GM12878 (cell line): ENCODE measurements at regions not wholly inside any gene's neighbourhood (a gene's known extent, or its start where the extent isn't known, plus 50 kb on each side); places are given as distances from the start of the nearest gene placed in this dataset.

Source experiments
- BRCA1 ChIP-seq: IDR thresholded peaks from 2 replicates; pipeline ENCODE4 v1.6.1; 2011; ENCODE audit warnings: low read depth, low read length, improper control_type of control experiment
- CREM ChIP-seq: IDR thresholded peaks from 2 replicates; pipeline ENCODE4 v1.6.1; 2014; ENCODE audit warnings: antibody characterized with exemption, low read depth
- HDGF ChIP-seq: fragments of 450-650 bp; IDR thresholded peaks from 2 replicates; pipeline ENCODE4 v1.6.1; 2016; ENCODE audit warnings: antibody characterized with exemption
- NR2F1 ChIP-seq: fragments of 450-650 bp; conservative IDR thresholded peaks from 2 replicates; pipeline ENCODE4 v1.6.1; 2017; ENCODE audit warnings: mild to moderate bottlenecking
- POLR2A ChIP-seq: IDR thresholded peaks from 2 replicates; pipeline ENCODE4 v1.6.1; 2011; ENCODE audit warnings: low read depth, mild to moderate bottlenecking, low read length
- RAD21 ChIP-seq: IDR thresholded peaks from 2 replicates; pipeline ENCODE4 v1.6.1; 2011; ENCODE audit warnings: mild to moderate bottlenecking, low read depth, low read length, moderate library complexity; ENCODE audit not compliant: insufficient read depth
- SMAD1 ChIP-seq: fragments of 450-650 bp; IDR thresholded peaks from 2 replicates; pipeline ENCODE4 v1.6.1; 2018; ENCODE audit warnings: mild to moderate bottlenecking, low read depth; ENCODE audit not compliant: partially characterized antibody
- SMARCA5 ChIP-seq: fragments of 450-650 bp; IDR thresholded peaks from 2 replicates; pipeline ENCODE4 v1.6.1; 2017; ENCODE audit warnings: mild to moderate bottlenecking
- ZNF217 ChIP-seq: fragments of 450-650 bp; IDR thresholded peaks from 2 replicates; pipeline ENCODE4 v1.6.1; 2017; ENCODE audit warnings: antibody characterized with exemption, mild to moderate bottlenecking
- TF ChIP-seq, protein P1 (sequence below), 3 experiments: IDR thresholded peaks in 2 of 3; conservative IDR thresholded peaks in 1 of 3; 2 replicates each; pipeline ENCODE4 v1.5.1; 2011; ENCODE audit warnings: low read depth in 3 of 3, low read length in 3 of 3, mild to moderate bottlenecking in 3 of 3, control low read depth in 2 of 3, moderate library complexity in 2 of 3, inconsistent platforms in 1 of 3, mixed read lengths in 1 of 3; ENCODE audit not compliant: control insufficient read depth in 2 of 3, insufficient read depth in 1 of 3; ENCODE audit errors: extremely low read depth in 1 of 3
- TF ChIP-seq, protein P2 (sequence below): fragments of 450-650 bp; IDR thresholded peaks from 2 replicates; pipeline ENCODE4 v1.6.1; 2016; ENCODE audit warnings: mild to moderate bottlenecking

DNA sequence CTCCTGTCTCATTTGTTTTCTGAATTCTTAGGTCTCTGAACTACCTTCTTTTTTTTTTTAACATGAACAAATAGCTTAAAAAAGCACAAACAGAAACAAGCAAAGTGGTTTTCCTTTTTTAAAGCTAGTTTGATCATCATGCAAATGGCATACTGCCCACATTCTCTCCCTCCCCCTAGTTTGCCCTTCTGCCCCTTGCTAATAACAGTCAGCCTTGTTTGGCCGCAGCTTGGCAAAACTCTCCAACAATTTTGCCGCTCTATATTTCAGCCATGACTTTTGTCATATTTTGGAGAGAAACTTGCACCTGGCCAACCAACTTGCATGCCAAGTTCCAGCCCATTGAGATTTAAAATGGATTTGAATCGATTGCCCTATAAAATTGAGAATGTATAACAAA is 666.0 kb upstream of the NR2F2 start:
- TF ChIP-seq RAD21 (no peak), ZNF217 (no peak), SMAD1 (no peak), BRCA1 (no peak), POLR2A (no peak), CREM (no peak), SMARCA5 (no peak), NR2F1 (no peak), HDGF (no peak)
- TF ChIP-seq, protein P1, sequence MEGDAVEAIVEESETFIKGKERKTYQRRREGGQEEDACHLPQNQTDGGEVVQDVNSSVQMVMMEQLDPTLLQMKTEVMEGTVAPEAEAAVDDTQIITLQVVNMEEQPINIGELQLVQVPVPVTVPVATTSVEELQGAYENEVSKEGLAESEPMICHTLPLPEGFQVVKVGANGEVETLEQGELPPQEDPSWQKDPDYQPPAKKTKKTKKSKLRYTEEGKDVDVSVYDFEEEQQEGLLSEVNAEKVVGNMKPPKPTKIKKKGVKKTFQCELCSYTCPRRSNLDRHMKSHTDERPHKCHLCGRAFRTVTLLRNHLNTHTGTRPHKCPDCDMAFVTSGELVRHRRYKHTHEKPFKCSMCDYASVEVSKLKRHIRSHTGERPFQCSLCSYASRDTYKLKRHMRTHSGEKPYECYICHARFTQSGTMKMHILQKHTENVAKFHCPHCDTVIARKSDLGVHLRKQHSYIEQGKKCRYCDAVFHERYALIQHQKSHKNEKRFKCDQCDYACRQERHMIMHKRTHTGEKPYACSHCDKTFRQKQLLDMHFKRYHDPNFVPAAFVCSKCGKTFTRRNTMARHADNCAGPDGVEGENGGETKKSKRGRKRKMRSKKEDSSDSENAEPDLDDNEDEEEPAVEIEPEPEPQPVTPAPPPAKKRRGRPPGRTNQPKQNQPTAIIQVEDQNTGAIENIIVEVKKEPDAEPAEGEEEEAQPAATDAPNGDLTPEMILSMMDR (IDR thresholded peaks at IDR 0.05 in 2 of 3, conservative IDR thresholded peaks at IDR 0.05 in 1 of 3; ENCODE audit: control insufficient read depth in 2 of 3, extremely low read depth in 1 of 3, insufficient read depth in 1 of 3, low read depth in 3 of 3, low read length in 3 of 3) = no peak
- TF ChIP-seq, protein P2, sequence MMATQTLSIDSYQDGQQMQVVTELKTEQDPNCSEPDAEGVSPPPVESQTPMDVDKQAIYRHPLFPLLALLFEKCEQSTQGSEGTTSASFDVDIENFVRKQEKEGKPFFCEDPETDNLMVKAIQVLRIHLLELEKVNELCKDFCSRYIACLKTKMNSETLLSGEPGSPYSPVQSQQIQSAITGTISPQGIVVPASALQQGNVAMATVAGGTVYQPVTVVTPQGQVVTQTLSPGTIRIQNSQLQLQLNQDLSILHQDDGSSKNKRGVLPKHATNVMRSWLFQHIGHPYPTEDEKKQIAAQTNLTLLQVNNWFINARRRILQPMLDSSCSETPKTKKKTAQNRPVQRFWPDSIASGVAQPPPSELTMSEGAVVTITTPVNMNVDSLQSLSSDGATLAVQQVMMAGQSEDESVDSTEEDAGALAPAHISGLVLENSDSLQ = no peak
